Ovary (tissue), 3 donors: ENCODE measurements at regions not wholly inside any gene's neighbourhood (a gene's known extent, or its start where the extent isn't known, plus 50 kb on each side); places are given as distances from the start of the nearest gene placed in this dataset.

ENCODE experiments used
- CTCF ChIP-seq, 3 donors: fragments of 450-650 bp in 2 of 3; fragments of 200-600 bp in 1 of 3; IDR thresholded peaks; one replicate each; pipeline versions ENCODE4 v1.5.1 to v1.8.0; 2016 to 2022; ENCODE audit warnings: antibody characterized with exemption in 3 of 3, mild to moderate bottlenecking in 1 of 3
- POLR2A ChIP-seq: fragments of 450-650 bp; IDR thresholded peaks from one replicate; pipeline ENCODE4 v1.6.1; 2017; ENCODE audit warnings: antibody characterized with exemption, mild to moderate bottlenecking, moderate library complexity
- donor health status: DM: no; HTN: no; CAD: no.

- TF ChIP-seq POLR2A (no peak), CTCF (IDR thresholded peaks at IDR 0.05) (no peak)
Observed at GRCh38 chr18:66749481-66750035, 145.7 kb upstream of the CDH19 start.
